Activated naive CD8-positive, alpha-beta T cell treated with anti-CD3 and anti-CD28 coated beads, Interleukin-2, amount 10 ng/mL, durations not matched to agents 7 days and 5 days (primary cell): ENCODE measurements at regions not wholly inside any gene's neighbourhood (a gene's known extent, or its start where the extent isn't known, plus 50 kb on each side); places are given as distances from the start of the nearest gene placed in this dataset.
"Not testable (repeated sequence)": the region's sequence is repeated elsewhere in the genome, so short reads cannot be mapped to it uniquely, and the experiment has no call there.

ENCODE experiments used
- ATAC-seq: fragments of 150-1000 bp; cut with Tn5 transposase; one replicate; pipeline ENCODE4 v1.10.0; 2021; ENCODE audit warnings: low read depth, moderate library complexity
- POLR2A ChIA-PET: fragments of 350-600 bp; sonication (Branson Sonifier 250); formaldehyde crosslinking; loops from one replicate; lab custom pipeline; 2021; ENCODE audit warnings: antibody characterized with exemption; lab: Charles Lee
- DNase-seq: peaks from one replicate; pipeline ENCODE4 v3.0.0; 2021
- H3K27ac Mint-ChIP-seq: one replicate; pipeline ENCODE4 v1.8.0; 2022; ENCODE audit warnings: mild to moderate bottlenecking, mixed read lengths
- H3K27me3 Mint-ChIP-seq: one replicate; pipeline ENCODE4 v1.8.0; 2022; ENCODE audit warnings: mild to moderate bottlenecking, moderate library complexity, mixed read lengths
- H3K36me3 Mint-ChIP-seq: one replicate; pipeline ENCODE4 v1.8.0; 2021; ENCODE audit warnings: mild to moderate bottlenecking, mixed read lengths
- H3K4me1 Mint-ChIP-seq: one replicate; pipeline ENCODE4 v1.8.0; 2021; ENCODE audit warnings: mixed read lengths
- H3K4me3 Mint-ChIP-seq: one replicate; pipeline ENCODE4 v1.8.0; 2022; ENCODE audit warnings: mild to moderate bottlenecking, moderate library complexity, mixed read lengths
- H3K9me3 Mint-ChIP-seq: one replicate; pipeline ENCODE4 v1.8.0; 2021; ENCODE audit warnings: mixed read lengths

- H3K9me3 Mint-ChIP-seq, result no peaks in the 10 kb centered on the region
- no peaks in the 10 kb centered on the region for H3K36me3 Mint-ChIP-seq
- POLR2A ChIA-PET, result no interaction called here
- ATAC-seq (no peak), DNase-seq (no peak)
- H3K27ac Mint-ChIP-seq, result no peak overlapping the region
- H3K4me3 Mint-ChIP-seq, result no peak overlapping the region
- no peaks in the 10 kb centered on the region for H3K4me1 Mint-ChIP-seq
- H3K27me3 Mint-ChIP-seq, result no peaks in the 10 kb centered on the region
Measured at GRCh38 chr10:2772816-2773631, 294.3 kb upstream of the PFKP start.

GRCh38 chr10:2772135-2772534, 295.2 kb upstream of the PFKP start:
- Mint-ChIP-seq H3K27ac (no peak overlapping the region), H3K9me3 (no peaks in the 10 kb centered on the region), H3K36me3 (no peaks in the 10 kb centered on the region), H3K4me1 (no peaks in the 10 kb centered on the region), H3K27me3 (peaks cover 2% of the 10 kb centered on the region), H3K4me3 (no peak overlapping the region)
- ATAC-seq (no peak), DNase-seq (no peak)
- POLR2A ChIA-PET, result no interaction called here

GRCh38 chr10:2767293-2767692, 300.1 kb upstream of the PFKP start:
- DNase-seq, H3K27ac Mint-ChIP-seq, H3K36me3 Mint-ChIP-seq, H3K9me3 Mint-ChIP-seq, H3K4me3 Mint-ChIP-seq, H3K4me1 Mint-ChIP-seq, POLR2A ChIA-PET, ATAC-seq, H3K27me3 Mint-ChIP-seq: not testable (repeated sequence)

GRCh38 chr10:2761971-2762370, 305.4 kb upstream of the PFKP start:
- POLR2A ChIA-PET, result no interaction called here
- no peak for ATAC-seq
- peaks cover under 1% of the 10 kb centered on the region for H3K4me1 Mint-ChIP-seq
- no peak overlapping the region for H3K4me3 Mint-ChIP-seq
- H3K36me3 Mint-ChIP-seq, result no peaks in the 10 kb centered on the region
- DNase-seq, result no peak
- no peak overlapping the region for H3K27ac Mint-ChIP-seq
- H3K27me3 Mint-ChIP-seq, result no peaks in the 10 kb centered on the region
- H3K9me3 Mint-ChIP-seq, result peaks cover 4% of the 10 kb centered on the region

- Mint-ChIP-seq H3K9me3 (peaks cover 4% of the 10 kb centered on the region), H3K36me3 (no peaks in the 10 kb centered on the region), H3K27ac (no peak overlapping the region), H3K27me3 (no peaks in the 10 kb centered on the region), H3K4me3 (no peak overlapping the region), H3K4me1 (no peaks in the 10 kb centered on the region)
- ATAC-seq, result no peak
- no peak for DNase-seq
- POLR2A ChIA-PET, result no interaction called here
Measured at GRCh38 chr10:2761311-2761710, 306.0 kb upstream of the PFKP start.

- Mint-ChIP-seq H3K4me1 (no peaks in the 10 kb centered on the region), H3K27me3 (no peaks in the 10 kb centered on the region), H3K9me3 (peaks cover 4% of the 10 kb centered on the region), H3K4me3 (no peak overlapping the region), H3K27ac (no peak overlapping the region), H3K36me3 (no peaks in the 10 kb centered on the region)
- POLR2A ChIA-PET, result no interaction called here
- DNase-seq (no peak), ATAC-seq (no peak)
Measured at GRCh38 chr10:2760736-2761135, 306.6 kb upstream of the PFKP start.

GRCh38 chr10:2759233-2759632, 308.1 kb upstream of the PFKP start:
- H3K27ac Mint-ChIP-seq, result no peak overlapping the region
- H3K36me3 Mint-ChIP-seq, result no peaks in the 10 kb centered on the region
- H3K9me3 Mint-ChIP-seq, result peaks cover 12% of the 10 kb centered on the region
- H3K4me3 Mint-ChIP-seq, result no peak overlapping the region
- H3K27me3 Mint-ChIP-seq, result no peaks in the 10 kb centered on the region
- DNase-seq (no peak), ATAC-seq (no peak)
- H3K4me1 Mint-ChIP-seq, result no peaks in the 10 kb centered on the region
- POLR2A ChIA-PET, result no interaction called here

- Mint-ChIP-seq H3K9me3 (peaks cover 10% of the 10 kb centered on the region), H3K27me3 (no peaks in the 10 kb centered on the region), H3K4me1 (no peaks in the 10 kb centered on the region), H3K4me3 (no peak overlapping the region), H3K36me3 (no peaks in the 10 kb centered on the region), H3K27ac (no peak overlapping the region)
- DNase-seq (no peak), ATAC-seq (no peak)
- POLR2A ChIA-PET, result no interaction called here
Measured at GRCh38 chr10:2754943-2755342, 312.4 kb upstream of the PFKP start.

GRCh38 chr10:2748287-2748686, 319.1 kb upstream of the PFKP start:
- no peak overlapping the region for H3K27ac Mint-ChIP-seq
- H3K9me3 Mint-ChIP-seq, result no peaks in the 10 kb centered on the region
- no peak for ATAC-seq

GRCh38 chr10:2746638-2747037, 320.7 kb upstream of the PFKP start:
- Mint-ChIP-seq H3K4me1 (no peaks in the 10 kb centered on the region), H3K27me3 (peaks cover 3% of the 10 kb centered on the region), H3K27ac (no peak overlapping the region), H3K9me3 (no peaks in the 10 kb centered on the region), H3K4me3 (no peak overlapping the region), H3K36me3 (no peaks in the 10 kb centered on the region)
- DNase-seq, result no peak
- no peak for ATAC-seq
- POLR2A ChIA-PET, result no interaction called here

More at GRCh38 chr10:2748287-2748686, 319.1 kb upstream of the PFKP start:
- Mint-ChIP-seq H3K27me3 (no peaks in the 10 kb centered on the region), H3K4me1 (no peaks in the 10 kb centered on the region), H3K36me3 (no peaks in the 10 kb centered on the region), H3K4me3 (no peak overlapping the region)
- DNase-seq, result no peak
- POLR2A ChIA-PET, result no interaction called here

- DNase-seq, result no peak
- Mint-ChIP-seq H3K36me3 (no peaks in the 10 kb centered on the region), H3K27me3 (peaks cover 3% of the 10 kb centered on the region), H3K27ac (no peak overlapping the region), H3K9me3 (no peaks in the 10 kb centered on the region), H3K4me3 (no peak overlapping the region), H3K4me1 (no peaks in the 10 kb centered on the region)
- POLR2A ChIA-PET, result no interaction called here
- ATAC-seq, result no peak
Measured at GRCh38 chr10:2745666-2746065, 321.7 kb upstream of the PFKP start.

GRCh38 chr10:2744547-2745200, 322.7 kb upstream of the PFKP start:
- H3K4me1 Mint-ChIP-seq, result no peaks in the 10 kb centered on the region

GRCh38 chr10:2734603-2735002, 332.7 kb upstream of the PFKP start:
- POLR2A ChIA-PET, result no interaction called here
- H3K27ac Mint-ChIP-seq, result no peak overlapping the region
- H3K36me3 Mint-ChIP-seq, result no peaks in the 10 kb centered on the region
- H3K27me3 Mint-ChIP-seq, result no peaks in the 10 kb centered on the region
- ATAC-seq, result no peak
- no peak for DNase-seq
- peaks cover 4% of the 10 kb centered on the region for H3K9me3 Mint-ChIP-seq
- H3K4me3 Mint-ChIP-seq, result no peak overlapping the region
- no peaks in the 10 kb centered on the region for H3K4me1 Mint-ChIP-seq

More at GRCh38 chr10:2744547-2745200, 322.7 kb upstream of the PFKP start:
- H3K4me3 Mint-ChIP-seq, result no peak overlapping the region
- no peak for DNase-seq
- no peak for ATAC-seq
- H3K27me3 Mint-ChIP-seq, result peaks cover 3% of the 10 kb centered on the region
- no peaks in the 10 kb centered on the region for H3K36me3 Mint-ChIP-seq
- H3K9me3 Mint-ChIP-seq, result no peaks in the 10 kb centered on the region
- no peak overlapping the region for H3K27ac Mint-ChIP-seq
- POLR2A ChIA-PET, result no interaction called here

GRCh38 chr10:2733278-2733963, 333.9 kb upstream of the PFKP start:
- H3K27ac Mint-ChIP-seq, result no peak overlapping the region
- peaks cover 4% of the 10 kb centered on the region for H3K9me3 Mint-ChIP-seq
- POLR2A ChIA-PET, result no interaction called here
- H3K27me3 Mint-ChIP-seq, result no peaks in the 10 kb centered on the region
- no peak overlapping the region for H3K4me3 Mint-ChIP-seq
- no peak for DNase-seq
- H3K4me1 Mint-ChIP-seq, result no peaks in the 10 kb centered on the region
- no peaks in the 10 kb centered on the region for H3K36me3 Mint-ChIP-seq
- ATAC-seq, result no peak
